Loucy (cell line): ENCODE measurements at regions not wholly inside any gene's neighbourhood (a gene's known extent, or its start where the extent isn't known, plus 50 kb on each side); places are given as distances from the start of the nearest gene placed in this dataset.
"Not testable (repeated sequence)": the region's sequence is repeated elsewhere in the genome, so short reads cannot be mapped to it uniquely, and the experiment has no call there.

Experiments
- H2AFZ ChIP-seq: fragments of 200-600 bp; sonication (generic); 2 replicates; pipeline ENCODE4 v1.6.0; 2016; ENCODE audit warnings: antibody characterized with exemption, mild to moderate bottlenecking, low read length, moderate library complexity
- H3F3A ChIP-seq: fragments of 200-600 bp; 2 replicates; pipeline ENCODE4 v1.6.0; 2016; ENCODE audit warnings: antibody characterized with exemption, low read depth, mild to moderate bottlenecking
- H3K27me3 ChIP-seq: fragments of 200-600 bp; sonication (generic); 2 replicates; pipeline ENCODE4 v1.6.1; 2014; ENCODE audit warnings: low read length, mild to moderate bottlenecking; ENCODE audit not compliant: insufficient read depth, poor library complexity, severe bottlenecking
- H3K36me3 ChIP-seq: fragments of 200-600 bp; sonication (generic); 2 replicates; pipeline ENCODE4 v1.6.1; 2016; ENCODE audit warnings: low read length; ENCODE audit not compliant: insufficient read depth
- H3K4me1 ChIP-seq: fragments of 200-600 bp; sonication (generic); 2 replicates; pipeline ENCODE4 v1.5.1; 2014; ENCODE audit warnings: low read length, mild to moderate bottlenecking; ENCODE audit not compliant: insufficient read depth, poor library complexity, severe bottlenecking
- H3K4me2 ChIP-seq: fragments of 200-600 bp; sonication (generic); 2 replicates; pipeline ENCODE4 v1.6.0; 2014; ENCODE audit warnings: antibody characterized with exemption, low read length, low read depth, mild to moderate bottlenecking; ENCODE audit not compliant: poor library complexity, severe bottlenecking
- H3K4me3 ChIP-seq: fragments of 200-600 bp; sonication (generic); 2 replicates; pipeline ENCODE4 v1.5.1; 2014; ENCODE audit warnings: low read length, mild to moderate bottlenecking, mixed read lengths; ENCODE audit not compliant: poor library complexity, severe bottlenecking
- H3K79me2 ChIP-seq: fragments of 200-600 bp; sonication (generic); 2 replicates; pipeline ENCODE4 v1.6.1; 2014; ENCODE audit warnings: low read length; ENCODE audit not compliant: insufficient read depth
- H3K9ac ChIP-seq: fragments of 200-600 bp; sonication (generic); 2 replicates; pipeline ENCODE4 v1.6.0; 2014; ENCODE audit warnings: mild to moderate bottlenecking, low read depth, low read length, moderate library complexity; ENCODE audit not compliant: poor library complexity, severe bottlenecking
- H3K9me2 ChIP-seq: fragments of 200-600 bp; sonication (generic); replicated peaks from 2 replicates; pipeline ENCODE4 v1.6.1; 2016; ENCODE audit warnings: low read depth, low read length, mixed read lengths
- H3K9me3 ChIP-seq: fragments of 200-600 bp; sonication (generic); 2 replicates; pipeline ENCODE4 v1.6.1; 2014; ENCODE audit warnings: mild to moderate bottlenecking, antibody characterized with exemption, low read length, low read depth; ENCODE audit not compliant: insufficient read depth
- H4K20me1 ChIP-seq: fragments of 200-600 bp; sonication (generic); 2 replicates; pipeline ENCODE4 v1.6.0; 2014; ENCODE audit warnings: antibody characterized with exemption, low read length, mild to moderate bottlenecking; ENCODE audit not compliant: insufficient read depth, poor library complexity, severe bottlenecking
- CTCF ChIP-seq: fragments of 200-600 bp; sonication (generic); conservative IDR thresholded peaks from 2 replicates; pipeline ENCODE4 v1.5.1; 2014; ENCODE audit warnings: mild to moderate bottlenecking, antibody characterized with exemption, low read length
- EZH2phosphoT487 ChIP-seq: fragments of 200-600 bp; IDR thresholded peaks from 2 replicates; pipeline ENCODE4 v1.6.1; 2018; ENCODE audit warnings: antibody characterized with exemption, mild to moderate bottlenecking, moderate library complexity, borderline replicate concordance

GRCh38 chr20:43383026-43383795 lies 74.5 kb upstream of the SRSF6 start:
- TF ChIP-seq EZH2phosphoT487 (no peak), CTCF (no peak)
- H3K79me2 ChIP-seq, result no peaks in the 10 kb centered on the region
- H3K4me1 ChIP-seq, result no peaks in the 10 kb centered on the region
- H2AFZ ChIP-seq, result no peak overlapping the region
- no peaks in the 10 kb centered on the region for H3K27me3 ChIP-seq
- no peaks in the 10 kb centered on the region for H3F3A ChIP-seq
- no peak overlapping the region for H3K4me2 ChIP-seq
- no peak overlapping the region for H3K9ac ChIP-seq
- no peaks in the 10 kb centered on the region for H4K20me1 ChIP-seq
- H3K9me2 ChIP-seq, result no peaks in the 10 kb centered on the region
- H3K4me3 ChIP-seq, result no peak overlapping the region
- no peaks in the 10 kb centered on the region for H3K9me3 ChIP-seq
- H3K36me3 ChIP-seq, result no peaks in the 10 kb centered on the region

GRCh38 chr20:43382135-43382534 lies 75.6 kb upstream of the SRSF6 start:
- H3K27me3 ChIP-seq, H3F3A ChIP-seq, H4K20me1 ChIP-seq, H2AFZ ChIP-seq, H3K9me2 ChIP-seq, H3K4me3 ChIP-seq, H3K79me2 ChIP-seq, H3K36me3 ChIP-seq, H3K9me3 ChIP-seq, H3K4me2 ChIP-seq, H3K4me1 ChIP-seq, H3K9ac ChIP-seq: not testable (repeated sequence)

GRCh38 chr20:43381533-43381932 lies 76.2 kb upstream of the SRSF6 start:
- not testable (repeated sequence) for H2AFZ ChIP-seq, H3K9me2 ChIP-seq, H3K9ac ChIP-seq, H3K27me3 ChIP-seq, H3K4me1 ChIP-seq, H3K9me3 ChIP-seq, H4K20me1 ChIP-seq, H3K4me3 ChIP-seq, H3K4me2 ChIP-seq, H3K36me3 ChIP-seq, H3K79me2 ChIP-seq, H3F3A ChIP-seq

GRCh38 chr20:43379239-43379917 lies 78.3 kb upstream of the SRSF6 start:
- Histone ChIP-seq H3K9me2 (no peaks in the 10 kb centered on the region), H2AFZ (no peak overlapping the region), H4K20me1 (no peaks in the 10 kb centered on the region), H3K4me2 (no peak overlapping the region), H3K79me2 (no peaks in the 10 kb centered on the region), H3F3A (no peaks in the 10 kb centered on the region), H3K36me3 (no peaks in the 10 kb centered on the region), H3K4me1 (no peaks in the 10 kb centered on the region), H3K4me3 (no peak overlapping the region), H3K27me3 (no peaks in the 10 kb centered on the region), H3K9ac (no peak overlapping the region), H3K9me3 (no peaks in the 10 kb centered on the region; the same call in 1 of the 2 replicates)
- TF ChIP-seq CTCF (no peak), EZH2phosphoT487 (no peak)
